PC-3 (cell line): ENCODE measurements at regions not wholly inside any gene's neighbourhood (a gene's known extent, or its start where the extent isn't known, plus 50 kb on each side); places are given as distances from the start of the nearest gene placed in this dataset.

ENCODE experiments used
- CTCF ChIP-seq: fragments of 300-600 bp; sonication (generic); conservative IDR thresholded peaks from 2 replicates; pipeline ENCODE4 v1.5.1; 2017; ENCODE audit warnings: antibody characterized with exemption, low read depth, mild to moderate bottlenecking, low read length
- EZH2phosphoT487 ChIP-seq: fragments of 300-600 bp; sonication (generic); IDR thresholded peaks from 2 replicates; pipeline ENCODE4 v1.6.1; 2018; ENCODE audit warnings: mild to moderate bottlenecking, antibody characterized with exemption, low read length, borderline replicate concordance

GRCh38 chr3:106117490-106117858 is 248.7 kb upstream of the CBLB start:
- TF ChIP-seq CTCF (no peak), EZH2phosphoT487 (no peak)
